ENCODE measurements at regions not wholly inside any gene's neighbourhood (a gene's known extent, or its start where the extent isn't known, plus 50 kb on each side); places are given as distances from the start of the nearest gene placed in this dataset.
"Not testable (repeated sequence)": the region's sequence is repeated elsewhere in the genome, so short reads cannot be mapped to it uniquely, and the experiment has no call there.

DNA sequence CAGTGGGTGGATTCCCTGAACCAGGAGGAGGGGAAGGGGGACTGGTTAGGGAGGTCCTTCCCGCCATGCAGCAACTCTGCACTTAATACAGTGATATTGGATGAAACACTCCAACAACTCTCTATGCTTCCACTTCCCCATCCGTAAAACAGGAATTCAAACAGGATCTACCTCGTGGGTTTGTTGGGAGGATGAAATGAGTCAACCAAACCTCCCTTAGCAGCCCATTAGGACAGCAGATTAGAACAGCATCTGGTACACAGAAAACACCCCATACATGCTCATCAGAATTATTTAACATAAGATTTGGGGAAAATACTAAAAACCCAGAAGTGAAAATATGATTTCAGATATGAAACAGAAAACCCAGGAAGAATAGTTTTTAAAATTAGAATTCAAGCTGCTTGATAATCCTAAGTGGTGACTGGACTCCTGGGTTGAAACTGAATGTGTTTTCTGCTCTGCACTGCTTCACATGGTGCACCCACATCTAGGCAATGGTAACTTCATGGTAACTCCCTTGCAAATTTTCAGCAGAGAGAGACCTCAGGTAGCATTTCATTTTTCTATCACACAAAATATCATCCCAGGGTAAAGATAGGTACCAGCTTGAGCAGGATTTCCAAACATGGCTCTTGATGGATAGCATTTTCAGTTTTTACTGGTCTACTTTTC is 326.8 kb upstream of the FRG2C start:
- DNase-seq (ENCODE audit: low spot score in 2 of 2): no peak
- WGBS, 2 donors: 70 to 74% methylated on average over 3 of the region's 3 CpGs
- TF ChIP-seq, protein P1, sequence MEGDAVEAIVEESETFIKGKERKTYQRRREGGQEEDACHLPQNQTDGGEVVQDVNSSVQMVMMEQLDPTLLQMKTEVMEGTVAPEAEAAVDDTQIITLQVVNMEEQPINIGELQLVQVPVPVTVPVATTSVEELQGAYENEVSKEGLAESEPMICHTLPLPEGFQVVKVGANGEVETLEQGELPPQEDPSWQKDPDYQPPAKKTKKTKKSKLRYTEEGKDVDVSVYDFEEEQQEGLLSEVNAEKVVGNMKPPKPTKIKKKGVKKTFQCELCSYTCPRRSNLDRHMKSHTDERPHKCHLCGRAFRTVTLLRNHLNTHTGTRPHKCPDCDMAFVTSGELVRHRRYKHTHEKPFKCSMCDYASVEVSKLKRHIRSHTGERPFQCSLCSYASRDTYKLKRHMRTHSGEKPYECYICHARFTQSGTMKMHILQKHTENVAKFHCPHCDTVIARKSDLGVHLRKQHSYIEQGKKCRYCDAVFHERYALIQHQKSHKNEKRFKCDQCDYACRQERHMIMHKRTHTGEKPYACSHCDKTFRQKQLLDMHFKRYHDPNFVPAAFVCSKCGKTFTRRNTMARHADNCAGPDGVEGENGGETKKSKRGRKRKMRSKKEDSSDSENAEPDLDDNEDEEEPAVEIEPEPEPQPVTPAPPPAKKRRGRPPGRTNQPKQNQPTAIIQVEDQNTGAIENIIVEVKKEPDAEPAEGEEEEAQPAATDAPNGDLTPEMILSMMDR (IDR thresholded peaks at IDR 0.05): no peak
- no peak for TF ChIP-seq POLR2A (IDR thresholded peaks at IDR 0.05)
- intact Hi-C loops (cut with DNase I; ENCODE audit: low total_unique reads): no loop called here
- H3K4me3 ChIP-seq (ENCODE audit: low read depth, poor library complexity, severe bottlenecking): no peak overlapping the region

DNA sequence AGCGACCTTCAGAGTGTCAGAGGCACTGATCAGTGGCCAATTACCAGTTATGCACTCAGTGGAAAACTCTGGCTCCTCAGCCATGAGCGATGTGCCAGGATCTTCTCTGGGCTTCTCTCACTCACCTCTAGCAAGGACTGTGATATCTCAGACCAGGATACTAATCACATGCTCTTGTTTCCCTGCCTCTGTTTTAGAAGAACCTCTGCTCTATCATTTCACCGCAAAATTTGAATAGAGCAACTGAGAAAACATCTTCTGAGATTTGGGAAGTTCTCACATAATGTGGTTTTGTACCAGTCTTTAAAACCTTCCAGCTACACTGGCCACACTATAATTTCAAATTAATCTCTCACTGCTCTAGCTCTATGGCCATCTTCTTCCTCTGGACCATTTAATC is 325.8 kb upstream of the FRG2C start:
- no peak overlapping the region for H3K4me3 ChIP-seq (ENCODE audit: low read depth, poor library complexity, severe bottlenecking)
- 81 to 84% methylated on average over 3 of the region's 3 CpGs for WGBS, 2 donors
- no peak for TF ChIP-seq POLR2A (IDR thresholded peaks at IDR 0.05)
- TF ChIP-seq, protein P1 (IDR thresholded peaks at IDR 0.05): no peak
- DNase-seq (ENCODE audit: low spot score in 2 of 2): no peak
- intact Hi-C loops (cut with DNase I; ENCODE audit: low total_unique reads): no loop called here

DNA sequence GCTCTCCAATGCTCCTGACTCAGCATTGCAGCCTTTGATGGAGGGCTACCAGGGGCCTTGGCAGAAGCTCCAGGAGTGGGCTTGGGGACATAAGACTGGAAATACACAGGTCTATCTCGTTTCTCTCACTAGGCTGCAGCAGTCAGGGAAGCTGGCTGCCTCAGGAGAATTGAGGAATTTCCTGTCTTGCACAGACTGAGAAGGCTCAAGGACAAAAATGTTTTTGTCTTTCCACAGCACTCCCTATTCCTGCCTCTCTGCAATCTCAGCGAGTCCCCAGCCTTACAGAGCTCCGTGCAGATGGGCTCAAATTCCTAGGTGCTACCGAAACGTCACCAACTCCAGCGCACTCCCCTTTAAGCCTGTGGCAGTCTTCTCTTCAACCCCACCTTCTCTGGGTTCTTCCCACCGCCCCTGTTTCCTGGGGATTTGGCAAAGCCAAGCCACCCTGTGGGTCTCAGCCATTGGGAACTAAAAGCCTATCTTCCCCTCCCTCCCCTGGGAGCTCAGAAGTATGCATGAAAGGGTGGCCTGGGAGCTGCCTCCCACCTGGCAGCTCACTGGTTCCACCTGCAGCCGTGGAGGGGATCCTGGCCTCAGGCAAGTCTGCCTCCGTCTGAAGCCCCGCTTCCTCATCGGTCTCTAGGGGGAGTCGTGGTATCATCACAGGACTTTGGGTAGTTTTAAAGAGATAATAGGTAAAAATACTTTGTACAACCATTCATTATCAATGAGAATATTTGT is 322.6 kb upstream of the FRG2C start:
- peak in 1 of 2 donors; percentile 65 for DNase-seq (ENCODE audit: low spot score in 2 of 2)
- intact Hi-C loops (cut with DNase I; ENCODE audit: low total_unique reads): no loop called here
- 28 to 39% methylated on average over 12 of the region's 12 CpGs for WGBS, 2 donors
- TF ChIP-seq, protein P1 (IDR thresholded peaks at IDR 0.05): no peak
- TF ChIP-seq POLR2A (IDR thresholded peaks at IDR 0.05): no peak
- H3K4me3 ChIP-seq (ENCODE audit: low read depth, poor library complexity, severe bottlenecking): no peak overlapping the region

DNA sequence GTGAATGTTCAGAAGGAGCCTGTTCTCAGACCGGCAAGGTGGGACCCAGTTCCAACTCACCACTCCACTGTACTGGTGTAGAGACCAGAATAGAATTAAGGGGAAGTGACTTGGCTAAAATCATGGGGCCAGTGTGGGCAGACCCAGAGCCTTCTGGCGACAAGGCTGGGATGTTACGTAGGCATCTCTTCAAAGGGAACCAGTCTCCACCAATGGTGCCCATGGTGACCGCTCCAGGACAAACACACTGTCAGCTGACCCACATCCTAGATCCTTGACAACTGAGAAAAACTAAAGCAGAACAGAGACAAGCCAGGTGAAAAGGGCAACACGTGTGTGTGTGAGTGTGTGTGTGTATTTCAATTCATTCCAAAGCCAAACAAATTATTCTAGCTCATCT is 321.7 kb upstream of the FRG2C start:
- DNase-seq (ENCODE audit: low spot score in 2 of 2): peak in 1 of 2 donors; percentile 49
- 77% methylated on average over 5 of the region's 5 CpGs for WGBS, 2 donors
- no peak for TF ChIP-seq POLR2A (IDR thresholded peaks at IDR 0.05)
- TF ChIP-seq, protein P1 (IDR thresholded peaks at IDR 0.05): no peak
- intact Hi-C loops (cut with DNase I; ENCODE audit: low total_unique reads): no loop called here
- H3K4me3 ChIP-seq (ENCODE audit: low read depth, poor library complexity, severe bottlenecking): no peak overlapping the region

DNA sequence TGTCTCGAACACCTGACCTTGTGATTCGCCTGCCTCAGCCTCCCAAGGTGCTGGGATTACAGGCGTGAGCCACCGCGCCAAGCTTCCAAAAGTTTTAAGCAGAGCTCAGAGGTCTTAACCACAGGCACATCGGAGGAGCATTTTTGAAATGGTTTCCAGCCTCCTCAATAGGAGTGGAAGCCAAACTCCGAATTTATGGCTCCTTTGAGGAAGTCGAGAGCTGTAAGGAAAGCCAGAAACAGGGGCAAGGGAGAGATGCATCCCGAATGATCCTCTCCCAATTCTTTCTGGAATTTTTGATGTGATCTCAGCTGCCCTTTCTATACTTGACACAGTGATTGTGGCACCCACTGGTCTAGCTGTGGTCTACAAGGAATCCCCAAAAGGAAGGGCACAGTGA is 313.6 kb upstream of the FRG2C start:
- DNase-seq (ENCODE audit: low spot score in 2 of 2); intact Hi-C loops (cut with DNase I; ENCODE audit: low total_unique reads); H3K4me3 ChIP-seq (ENCODE audit: low read depth, poor library complexity, severe bottlenecking): not testable (repeated sequence)
- 74 to 84% methylated on average over 9 of the region's 9 CpGs for WGBS, 2 donors

DNA sequence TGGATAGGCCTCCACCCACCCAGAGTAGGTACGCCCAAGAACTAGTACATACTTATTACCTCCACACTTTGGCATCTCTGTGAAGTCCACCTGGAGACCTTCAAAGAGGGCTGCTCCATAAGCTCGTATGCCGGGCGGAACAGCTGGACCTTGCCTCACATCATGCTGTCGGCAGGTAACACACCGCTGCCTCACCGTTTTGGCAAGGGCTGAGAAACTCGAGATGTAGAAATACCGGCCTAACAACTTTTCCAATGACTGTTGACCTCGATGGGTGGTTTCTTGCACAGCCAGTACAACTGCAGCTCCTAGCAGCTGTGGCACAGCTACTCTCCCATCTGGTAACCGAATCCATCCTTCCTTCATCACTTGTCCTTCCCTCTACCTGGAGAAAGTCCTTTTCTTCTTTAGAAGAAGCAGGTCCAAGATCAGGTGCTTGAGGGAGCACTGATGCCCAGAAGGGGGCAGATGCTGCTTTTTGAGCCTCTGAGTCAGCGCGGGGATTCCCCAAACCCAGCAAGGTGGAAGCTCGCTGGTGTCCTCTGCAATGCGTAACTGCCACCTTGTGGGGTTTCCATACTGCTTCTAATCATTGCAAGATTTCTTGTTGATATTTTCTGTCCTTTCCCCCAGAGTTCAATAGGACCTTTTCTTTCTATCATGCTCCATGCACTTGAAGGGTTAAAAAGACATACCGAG is 301.9 kb upstream of the FRG2C start:
- DNase-seq (ENCODE audit: low spot score in 2 of 2): peak in 1 of 2 donors; percentile 19
- intact Hi-C loops (cut with DNase I; ENCODE audit: low total_unique reads); H3K4me3 ChIP-seq (ENCODE audit: low read depth, poor library complexity, severe bottlenecking): not testable (repeated sequence)
- 56 to 59% methylated on average over 16 of the region's 16 CpGs for WGBS, 2 donors

DNA sequence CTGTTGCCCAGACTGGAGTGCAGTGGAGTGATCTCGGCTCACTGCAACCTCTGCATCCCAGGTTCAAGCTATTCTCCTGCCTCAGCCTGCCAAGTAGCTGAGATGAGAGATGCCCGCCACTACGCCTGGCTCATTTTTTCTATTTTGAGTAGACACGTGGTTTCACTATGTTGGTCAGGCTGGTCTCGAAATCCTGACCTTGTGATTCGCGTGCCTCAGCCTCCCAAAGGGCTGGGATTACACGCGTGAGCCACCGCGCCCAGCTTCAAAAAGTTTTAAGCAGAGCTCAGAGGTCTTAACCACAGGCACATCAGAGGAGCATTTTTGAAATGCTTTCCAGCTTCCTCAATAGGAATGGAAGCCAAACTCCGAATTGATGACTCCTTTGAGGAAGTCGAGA is 291.2 kb upstream of the FRG2C start:
- 49 to 60% methylated on average over 13 of the region's 13 CpGs for WGBS, 2 donors
- intact Hi-C loops (cut with DNase I; ENCODE audit: low total_unique reads); DNase-seq (ENCODE audit: low spot score in 2 of 2); H3K4me3 ChIP-seq (ENCODE audit: low read depth, poor library complexity, severe bottlenecking): not testable (repeated sequence)

DNA sequence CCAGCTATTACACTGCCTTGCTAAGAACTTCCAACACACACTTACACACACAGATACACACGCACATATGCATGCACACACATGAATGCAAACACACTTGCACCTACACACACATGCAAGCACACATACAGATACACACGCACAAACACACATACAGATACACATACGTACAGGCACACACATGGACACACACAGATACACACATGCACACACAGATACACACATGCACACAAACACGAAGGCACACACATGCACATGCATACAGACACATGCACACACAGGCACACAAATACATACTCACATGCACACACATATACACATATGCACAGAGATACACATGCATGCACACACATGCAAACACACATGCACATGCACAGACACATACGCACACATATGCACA is 284.3 kb upstream of the FRG2C start:
- DNase-seq (ENCODE audit: low spot score in 2 of 2); intact Hi-C loops (cut with DNase I; ENCODE audit: low total_unique reads); H3K4me3 ChIP-seq (ENCODE audit: low read depth, poor library complexity, severe bottlenecking): not testable (repeated sequence)
- 94 to 97% methylated on average over 5 of the region's 5 CpGs for WGBS, 2 donors
